IMR-90 (cell line): ENCODE measurements at regions not wholly inside any gene's neighbourhood (a gene's known extent, or its start where the extent isn't known, plus 50 kb on each side); places are given as distances from the start of the nearest gene placed in this dataset.

ENCODE experiments used
- ATAC-seq: fragments of 200-7000 bp; cut with Tn5 transposase; 2 replicates; pipeline ENCODE4 v1.9.1; 2020; ENCODE audit warnings: low read depth, mild to moderate bottlenecking, moderate library complexity
- BruUV-seq: library from RNA; stranded (reverse); fragments of 400-500 nt; replicated peaks from 2 replicates; lab custom pipeline; 2021; lab: Mats Ljungman, UMichigan
- CTCF ChIA-PET: fragments of 300-600 bp; formaldehyde crosslinking; extraction: SDS; loops from one replicate; lab custom pipeline; 2021; ENCODE audit warnings: antibody characterized with exemption; lab: Yijun Ruan, JAX
- POLR2A ChIA-PET: fragments of 300-600 bp; sonication (Branson Sonifier 250); formaldehyde crosslinking; loops from one replicate; lab custom pipeline; 2022; ENCODE audit warnings: antibody characterized with exemption; ENCODE audit not compliant: unreplicated experiment; lab: Charles Lee
- DNase-seq: peaks from one replicate; pipeline ENCODE4 v3.0.0; 2013
- H2AFZ ChIP-seq: replicated peaks from 2 replicates; pipeline ENCODE3; 2013; ENCODE audit warnings: low read length, mild to moderate bottlenecking; ENCODE audit not compliant: poor library complexity
- H2AK5ac ChIP-seq: 2 replicates; pipeline ENCODE4 v1.6.1; 2013; ENCODE audit warnings: low read depth, low read length, inconsistent platforms
- H2AK9ac ChIP-seq: replicated peaks from 2 replicates; pipeline ENCODE3; 2013; ENCODE audit warnings: mild to moderate bottlenecking, low read depth, low read length, moderate library complexity; ENCODE audit not compliant: poor library complexity
- H2BK120ac ChIP-seq: 2 replicates; pipeline ENCODE4 v1.6.1; 2013; ENCODE audit warnings: low read depth, low read length, inconsistent platforms
- H2BK15ac ChIP-seq: 3 replicates; pipeline ENCODE4 v1.6.1; 2013; ENCODE audit warnings: low read depth, low read length, inconsistent platforms
- H2BK20ac ChIP-seq: 2 replicates; pipeline ENCODE4 v1.6.1; 2013; ENCODE audit warnings: low read depth, mild to moderate bottlenecking, inconsistent platforms, low read length, moderate library complexity
- H2BK5ac ChIP-seq: 2 replicates; pipeline ENCODE4 v1.6.1; 2013; ENCODE audit warnings: mild to moderate bottlenecking, low read depth, low read length, inconsistent platforms; ENCODE audit not compliant: poor library complexity, severe bottlenecking
- H3K14ac ChIP-seq: replicated peaks from 2 replicates; pipeline ENCODE4 v1.6.1; 2013; ENCODE audit warnings: low read depth, low read length, inconsistent platforms
- H3K18ac ChIP-seq: 2 replicates; pipeline ENCODE4 v1.6.1; 2013; ENCODE audit warnings: low read depth, low read length, control low read depth
- H3K23ac ChIP-seq: 2 replicates; pipeline ENCODE4 v1.6.1; 2013; ENCODE audit warnings: low read depth, low read length, inconsistent platforms
- H3K27ac ChIP-seq: 2 replicates; pipeline ENCODE4 v1.5.1; 2013; ENCODE audit warnings: mild to moderate bottlenecking, control low read depth, low read length; ENCODE audit not compliant: insufficient read depth
- H3K27me3 ChIP-seq: 2 replicates; pipeline ENCODE4 v1.6.1; 2013; ENCODE audit warnings: low read length; ENCODE audit not compliant: control insufficient read depth, insufficient read depth
- H3K36me3 ChIP-seq: 2 replicates; pipeline ENCODE4 v1.6.1; 2013; ENCODE audit warnings: low read length, mixed read lengths; ENCODE audit not compliant: control insufficient read depth, insufficient read depth
- H3K4ac ChIP-seq: 2 replicates; pipeline ENCODE4 v1.6.1; 2013; ENCODE audit warnings: low read depth, low read length, inconsistent platforms
- H3K4me1 ChIP-seq: 2 replicates; pipeline ENCODE4 v1.6.1; 2013; ENCODE audit warnings: low read length, mixed read lengths; ENCODE audit not compliant: control insufficient read depth, insufficient read depth
- H3K4me2 ChIP-seq: 2 replicates; pipeline ENCODE4 v1.6.1; 2013; ENCODE audit warnings: low read depth, mild to moderate bottlenecking, control low read depth, low read length, moderate library complexity
- H3K4me3 ChIP-seq: 2 replicates; pipeline ENCODE4 v1.5.1; 2013; ENCODE audit warnings: low read depth, mild to moderate bottlenecking, control low read depth, low read length, moderate library complexity; ENCODE audit not compliant: insufficient read depth
- H3K56ac ChIP-seq: 2 replicates; pipeline ENCODE4 v1.6.1; 2013; ENCODE audit warnings: low read length, inconsistent platforms; ENCODE audit not compliant: insufficient read depth; ENCODE audit errors: extremely low read depth
- H3K79me1 ChIP-seq, 2 experiments: 2 replicates each; pipeline ENCODE4 v1.6.1; 2013; ENCODE audit warnings: low read length in 2 of 2, inconsistent platforms in 1 of 2, low read depth in 1 of 2
- H3K9ac ChIP-seq: 2 replicates; pipeline ENCODE4 v1.6.1; 2013; ENCODE audit warnings: low read depth, low read length, control low read depth
- H3K9me1 ChIP-seq: 2 replicates; pipeline ENCODE4 v1.6.1; 2013; ENCODE audit warnings: low read length, inconsistent platforms; ENCODE audit not compliant: insufficient read depth
- H3K9me3 ChIP-seq: 2 replicates; pipeline ENCODE4 v1.6.1; 2013; ENCODE audit warnings: low read length; ENCODE audit not compliant: control insufficient read depth, insufficient read depth
- H4K20me1 ChIP-seq: 2 replicates; pipeline ENCODE4 v1.6.1; 2013; ENCODE audit warnings: low read length, inconsistent platforms; ENCODE audit not compliant: insufficient read depth
- H4K5ac ChIP-seq: 2 replicates; pipeline ENCODE4 v1.6.1; 2013; ENCODE audit warnings: mild to moderate bottlenecking, low read depth, low read length, control low read depth
- H4K8ac ChIP-seq, 2 experiments: 2 replicates each; pipeline ENCODE4 v1.6.1; 2013; ENCODE audit warnings: low read depth in 2 of 2, low read length in 2 of 2, control low read depth in 1 of 2, inconsistent platforms in 1 of 2
- H4K91ac ChIP-seq: 2 replicates; pipeline ENCODE4 v1.6.1; 2013; ENCODE audit warnings: low read depth, low read length, inconsistent platforms; ENCODE audit not compliant: insufficient read depth
- CHD1 ChIP-seq: IDR thresholded peaks from 2 replicates; pipeline ENCODE4 v1.6.1; 2012; ENCODE audit warnings: low read depth, low read length, improper control_type of control experiment
- MAFK ChIP-seq: IDR thresholded peaks from 2 replicates; pipeline ENCODE4 v1.6.1; 2012; ENCODE audit warnings: low read depth, low read length, improper control_type of control experiment
- MAZ ChIP-seq: IDR thresholded peaks from 2 replicates; pipeline ENCODE4 v1.6.1; 2012; ENCODE audit warnings: low read depth, mild to moderate bottlenecking, low read length, improper control_type of control experiment, moderate library complexity, borderline replicate concordance
- MXI1 ChIP-seq: IDR thresholded peaks from 2 replicates; pipeline ENCODE4 v1.6.1; 2012; ENCODE audit warnings: low read depth, mild to moderate bottlenecking, low read length, moderate library complexity, borderline replicate concordance
- NFE2L2 ChIP-seq: fragments of 150-350 bp; IDR thresholded peaks from 2 replicates; pipeline ENCODE4 v1.6.1; 2016; ENCODE audit warnings: low read depth, mild to moderate bottlenecking, low read length
- POLR2A ChIP-seq: IDR thresholded peaks from 2 replicates; pipeline ENCODE4 v1.6.1; 2012; ENCODE audit warnings: mild to moderate bottlenecking, low read depth, low read length
- RAD21 ChIP-seq: IDR thresholded peaks from 2 replicates; pipeline ENCODE4 v1.6.1; 2012; ENCODE audit warnings: low read length, improper control_type of control experiment
- RCOR1 ChIP-seq: IDR thresholded peaks from 2 replicates; pipeline ENCODE4 v1.6.1; 2012; ENCODE audit warnings: mild to moderate bottlenecking, low read length, improper control_type of control experiment; ENCODE audit not compliant: insufficient replicate concordance
- SMC3 ChIP-seq: fragments of 150-350 bp; IDR thresholded peaks from 2 replicates; pipeline ENCODE4 v1.6.1; 2016; ENCODE audit warnings: low read depth, mild to moderate bottlenecking, antibody characterized with exemption, low read length, moderate library complexity
- dilution Hi-C: fragments of 300-500 bp; cut with HindIII; formaldehyde crosslinking; loops from one replicate; pipeline ENCODE4 v1.14.3; 2018; ENCODE audit warnings: low sequenced_read_pairs; ENCODE audit not compliant: unreplicated experiment
- in situ Hi-C: fragments of 300-500 bp; cut with MboI; formaldehyde crosslinking; loops from 3 replicates; pipeline ENCODE4 v1.14.3; 2019; ENCODE audit warnings: low sequenced_read_pairs, inconsistent platforms, mixed read lengths
- intact Hi-C: fragments of 100-400 bp; cut with micrococcal nuclease; formaldehyde crosslinking; loops from 2 replicates; pipeline ENCODE4 v1.10.0; 2022

GRCh38 chr9:100848726-100849125 lies 179.8 kb upstream of the PLPPR1 start:
- H2AK5ac ChIP-seq = no peak overlapping the region
- no peak overlapping the region for H2AK9ac ChIP-seq
- intact Hi-C loops (no loop called here), in situ Hi-C loops (no loop called here), dilution Hi-C loops (no loop called here)
- no peaks in the 10 kb centered on the region for H3K36me3 ChIP-seq
- H3K56ac ChIP-seq = no peak overlapping the region
- no peak overlapping the region for H2BK15ac ChIP-seq
- no peak overlapping the region for H3K23ac ChIP-seq
- ChIA-PET CTCF (no interaction called here), POLR2A (no interaction called here)
- TF ChIP-seq SMC3 (no peak), MXI1 (no peak), POLR2A (no peak), RCOR1 (no peak), RAD21 (no peak), NFE2L2 (no peak), CHD1 (no peak), MAZ (no peak), MAFK (no peak)
- no peak overlapping the region for H4K5ac ChIP-seq
- no peaks in the 10 kb centered on the region for H3K79me1 ChIP-seq
- H3K27ac ChIP-seq = no peak overlapping the region
- no peaks in the 10 kb centered on the region for H3K27me3 ChIP-seq
- no peak for DNase-seq
- no peak overlapping the region for H4K8ac ChIP-seq
- H2AFZ ChIP-seq = no peak overlapping the region
- no peak overlapping the region for H3K4ac ChIP-seq
- H3K4me3 ChIP-seq = no peak overlapping the region
- ATAC-seq = no peak
- BruUV-seq = no TSS peak
- no peak overlapping the region for H3K18ac ChIP-seq
- no peak overlapping the region for H2BK20ac ChIP-seq
- no peaks in the 10 kb centered on the region for H3K4me1 ChIP-seq
- H3K9ac ChIP-seq = no peak overlapping the region
- no peaks in the 10 kb centered on the region for H3K9me3 ChIP-seq
- no peak overlapping the region for H2BK5ac ChIP-seq
- no peak overlapping the region for H2BK120ac ChIP-seq
- no peaks in the 10 kb centered on the region for H4K20me1 ChIP-seq
- H3K14ac ChIP-seq = no peak overlapping the region
- H4K91ac ChIP-seq = no peak overlapping the region
- no peaks in the 10 kb centered on the region for H3K9me1 ChIP-seq
- H3K4me2 ChIP-seq = no peak overlapping the region
